Colonic mucosa (tissue), 4 donors: ENCODE measurements at regions not wholly inside any gene's neighbourhood (a gene's known extent, or its start where the extent isn't known, plus 50 kb on each side); places are given as distances from the start of the nearest gene placed in this dataset.

Experiments
- DNase-seq: peaks from one replicate; pipeline ENCODE4 v3.0.0-alpha.2; 2020
- H3K27ac ChIP-seq: fragments of 200-600 bp; one replicate; pipeline ENCODE4 v1.8.0; 2021
- H3K27me3 ChIP-seq: fragments of 200-600 bp; one replicate; pipeline ENCODE4 v1.8.0; 2021
- H3K36me3 ChIP-seq: fragments of 200-600 bp; one replicate; pipeline ENCODE4 v1.8.0; 2021
- H3K4me1 ChIP-seq: fragments of 200-600 bp; one replicate; pipeline ENCODE4 v1.8.0; 2021; ENCODE audit warnings: mild to moderate bottlenecking
- H3K4me3 ChIP-seq: fragments of 200-600 bp; one replicate; pipeline ENCODE4 v1.8.0; 2021
- H3K9ac ChIP-seq, 2 donors: one replicate each; pipeline ENCODE4 v1.7.0; 2013; ENCODE audit warnings: control low read depth in 2 of 2, low read depth in 2 of 2, low read length in 2 of 2
- H3K9me3 ChIP-seq: fragments of 200-600 bp; one replicate; pipeline ENCODE4 v1.8.0; 2021
- CTCF ChIP-seq: fragments of 200-600 bp; IDR thresholded peaks from one replicate; pipeline ENCODE4 v1.8.0; 2022; ENCODE audit warnings: antibody characterized with exemption, mild to moderate bottlenecking
- intact Hi-C: fragments of 100-400 bp; cut with DNase I; formaldehyde crosslinking; loops from one replicate; pipeline ENCODE4 v1.14.1; 2022
- donor health status: healthy.
- donor health status: DM: no; HTN: no; CAD: no.
- donor health status: DM: no; HTN: no; CAD: no.

DNA sequence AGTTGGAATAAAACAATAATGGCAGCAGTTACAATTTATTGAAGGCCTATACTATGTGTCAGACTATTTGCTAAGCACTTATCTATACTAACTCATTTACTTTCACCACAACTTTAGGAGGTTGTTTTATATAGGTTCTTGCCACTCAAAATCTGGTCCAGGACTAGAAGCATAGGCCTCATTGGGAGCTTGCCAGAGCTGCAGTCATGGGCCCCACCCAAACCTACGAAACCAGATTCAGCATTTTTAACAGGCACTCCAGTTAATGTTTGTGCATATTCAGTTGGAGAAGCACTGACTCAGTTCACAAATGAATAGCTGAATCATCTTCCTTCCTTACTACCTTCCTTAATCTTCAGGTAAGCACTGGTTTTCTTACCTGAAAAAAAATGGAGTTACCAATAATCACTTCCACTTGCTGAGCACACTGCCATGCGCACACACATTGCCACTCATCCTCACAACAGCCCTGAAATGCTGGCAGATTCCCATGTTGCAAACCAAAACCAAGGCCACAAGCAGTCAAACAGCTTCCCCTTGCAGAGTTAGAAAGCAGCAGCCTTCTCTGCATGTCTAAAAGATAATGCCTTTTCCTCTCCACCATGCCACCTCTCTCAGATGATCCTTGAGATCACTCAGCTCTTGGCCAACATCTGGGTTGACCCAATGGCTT is 122.4 kb downstream of the SLC16A9 start:
- no peak overlapping the region for H3K4me3 ChIP-seq
- H3K27ac ChIP-seq: peak overlapping the region; percentile 4
- TF ChIP-seq CTCF: no peak
- H3K36me3 ChIP-seq: no peaks in the 10 kb centered on the region
- intact Hi-C loops: no loop called here
- no peaks in the 10 kb centered on the region for H3K9me3 ChIP-seq
- H3K4me1 ChIP-seq: no peaks in the 10 kb centered on the region
- H3K9ac ChIP-seq: no peak overlapping the region
- no peaks in the 10 kb centered on the region for H3K27me3 ChIP-seq
- peak; percentile 81 for DNase-seq

- intact Hi-C loops: no loop called here
- no peaks in the 10 kb centered on the region for H3K4me1 ChIP-seq
- no peak overlapping the region for H3K4me3 ChIP-seq
- no peak for DNase-seq
- H3K9me3 ChIP-seq: no peaks in the 10 kb centered on the region
- TF ChIP-seq CTCF: no peak
- no peaks in the 10 kb centered on the region for H3K27me3 ChIP-seq
- H3K27ac ChIP-seq: peak overlapping the region; percentile 4
- no peaks in the 10 kb centered on the region for H3K36me3 ChIP-seq
- H3K9ac ChIP-seq: no peak overlapping the region
Observed at GRCh38 chr10:59586407-59586891, 123.2 kb downstream of the SLC16A9 start.

GRCh38 chr10:59585046-59585700 is 124.5 kb downstream of the SLC16A9 start:
- Histone ChIP-seq H3K36me3 (no peaks in the 10 kb centered on the region), H3K27ac (no peak overlapping the region), H3K27me3 (no peaks in the 10 kb centered on the region), H3K4me1 (no peaks in the 10 kb centered on the region), H3K9me3 (no peaks in the 10 kb centered on the region), H3K4me3 (no peak overlapping the region), H3K9ac (no peak overlapping the region)
- TF ChIP-seq CTCF: no peak
- intact Hi-C loops: no loop called here
- DNase-seq: no peak

GRCh38 chr10:59582780-59583179 is 126.9 kb downstream of the SLC16A9 start:
- H3K4me3 ChIP-seq: no peak overlapping the region
- H3K9ac ChIP-seq: no peak overlapping the region
- no peak overlapping the region for H3K27ac ChIP-seq
- H3K4me1 ChIP-seq: no peaks in the 10 kb centered on the region
- H3K27me3 ChIP-seq: no peaks in the 10 kb centered on the region
- no peaks in the 10 kb centered on the region for H3K9me3 ChIP-seq
- no peaks in the 10 kb centered on the region for H3K36me3 ChIP-seq
- intact Hi-C loops: no loop called here
- no peak for TF ChIP-seq CTCF
- DNase-seq: no peak

DNA sequence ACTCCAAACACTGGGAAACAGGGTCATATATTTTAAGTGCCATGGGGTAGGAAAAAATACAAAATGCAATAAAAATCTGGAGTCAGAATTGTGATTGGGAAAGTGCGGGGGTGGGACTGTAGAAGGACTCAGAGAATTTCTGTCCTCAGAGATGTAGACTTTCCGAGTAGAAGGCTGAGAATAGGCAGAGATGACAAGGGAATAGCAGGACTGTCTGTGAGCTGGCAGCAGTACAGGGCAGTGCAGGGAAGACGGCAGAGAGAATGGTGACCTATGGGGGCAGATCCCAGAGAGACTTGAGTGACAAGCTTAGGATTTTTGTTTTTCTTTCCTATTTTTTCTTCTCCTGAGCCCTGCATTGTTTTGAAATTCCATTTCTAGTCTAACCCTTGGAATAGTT is 127.6 kb downstream of the SLC16A9 start:
- Histone ChIP-seq H3K9ac (no peak overlapping the region), H3K9me3 (no peaks in the 10 kb centered on the region), H3K36me3 (no peaks in the 10 kb centered on the region), H3K27me3 (no peaks in the 10 kb centered on the region), H3K4me1 (no peaks in the 10 kb centered on the region), H3K27ac (no peak overlapping the region), H3K4me3 (no peak overlapping the region)
- no peak for TF ChIP-seq CTCF
- intact Hi-C loops: no loop called here
- no peak for DNase-seq
